GM12878 (cell line): ENCODE measurements at regions not wholly inside any gene's neighbourhood (a gene's known extent, or its start where the extent isn't known, plus 50 kb on each side); places are given as distances from the start of the nearest gene placed in this dataset.

Source experiments
- CHD4 ChIP-seq: fragments of 200-600 bp; sonication (generic); IDR thresholded peaks from 2 replicates; pipeline ENCODE4 v1.6.1; 2016; ENCODE audit warnings: mild to moderate bottlenecking
- GATAD2B ChIP-seq: fragments of 450-650 bp; conservative IDR thresholded peaks from 2 replicates; pipeline ENCODE4 v1.6.1; 2017; ENCODE audit warnings: low read depth, mild to moderate bottlenecking, moderate library complexity
- MLLT1 ChIP-seq: fragments of 450-650 bp; IDR thresholded peaks from 2 replicates; pipeline ENCODE4 v1.6.1; 2016; ENCODE audit warnings: mild to moderate bottlenecking
- MXI1 ChIP-seq: fragments of 150-350 bp; IDR thresholded peaks from 2 replicates; pipeline ENCODE4 v1.6.1; 2011; ENCODE audit warnings: low read depth, mild to moderate bottlenecking, inconsistent platforms, low read length, improper control_type of control experiment
- NFIC ChIP-seq: IDR thresholded peaks from 2 replicates; pipeline ENCODE4 v1.6.1; 2012; ENCODE audit warnings: low read depth, mild to moderate bottlenecking, inconsistent platforms, low read length, moderate library complexity
- RAD21 ChIP-seq: IDR thresholded peaks from 2 replicates; pipeline ENCODE4 v1.6.1; 2011; ENCODE audit warnings: mild to moderate bottlenecking, low read depth, low read length, moderate library complexity; ENCODE audit not compliant: insufficient read depth
- SMAD5 ChIP-seq: IDR thresholded peaks from 2 replicates; pipeline ENCODE4 v1.6.1; 2016; ENCODE audit warnings: antibody characterized with exemption, low read depth
- SMC3 ChIP-seq: IDR thresholded peaks from 2 replicates; pipeline ENCODE4 v1.6.1; 2011; ENCODE audit warnings: low read length, improper control_type of control experiment, borderline replicate concordance
- ZNF687 ChIP-seq: fragments of 450-650 bp; IDR thresholded peaks from 2 replicates; pipeline ENCODE4 v1.6.1; 2017; ENCODE audit warnings: mild to moderate bottlenecking, moderate library complexity
- TF ChIP-seq, protein P1 (sequence below), 3 experiments: IDR thresholded peaks in 2 of 3; conservative IDR thresholded peaks in 1 of 3; 2 replicates each; pipeline ENCODE4 v1.5.1; 2011; ENCODE audit warnings: low read depth in 3 of 3, low read length in 3 of 3, mild to moderate bottlenecking in 3 of 3, control low read depth in 2 of 3, moderate library complexity in 2 of 3, inconsistent platforms in 1 of 3, mixed read lengths in 1 of 3; ENCODE audit not compliant: control insufficient read depth in 2 of 3, insufficient read depth in 1 of 3; ENCODE audit errors: extremely low read depth in 1 of 3
- TF ChIP-seq, protein P2 (sequence below): IDR thresholded peaks from 2 replicates; pipeline ENCODE4 v1.6.1; 2012; ENCODE audit warnings: low read depth, low read length, improper control_type of control experiment

- TF ChIP-seq, protein P1, sequence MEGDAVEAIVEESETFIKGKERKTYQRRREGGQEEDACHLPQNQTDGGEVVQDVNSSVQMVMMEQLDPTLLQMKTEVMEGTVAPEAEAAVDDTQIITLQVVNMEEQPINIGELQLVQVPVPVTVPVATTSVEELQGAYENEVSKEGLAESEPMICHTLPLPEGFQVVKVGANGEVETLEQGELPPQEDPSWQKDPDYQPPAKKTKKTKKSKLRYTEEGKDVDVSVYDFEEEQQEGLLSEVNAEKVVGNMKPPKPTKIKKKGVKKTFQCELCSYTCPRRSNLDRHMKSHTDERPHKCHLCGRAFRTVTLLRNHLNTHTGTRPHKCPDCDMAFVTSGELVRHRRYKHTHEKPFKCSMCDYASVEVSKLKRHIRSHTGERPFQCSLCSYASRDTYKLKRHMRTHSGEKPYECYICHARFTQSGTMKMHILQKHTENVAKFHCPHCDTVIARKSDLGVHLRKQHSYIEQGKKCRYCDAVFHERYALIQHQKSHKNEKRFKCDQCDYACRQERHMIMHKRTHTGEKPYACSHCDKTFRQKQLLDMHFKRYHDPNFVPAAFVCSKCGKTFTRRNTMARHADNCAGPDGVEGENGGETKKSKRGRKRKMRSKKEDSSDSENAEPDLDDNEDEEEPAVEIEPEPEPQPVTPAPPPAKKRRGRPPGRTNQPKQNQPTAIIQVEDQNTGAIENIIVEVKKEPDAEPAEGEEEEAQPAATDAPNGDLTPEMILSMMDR (IDR thresholded peaks at IDR 0.05 in 2 of 3, conservative IDR thresholded peaks at IDR 0.05 in 1 of 3; ENCODE audit: control insufficient read depth in 2 of 3, extremely low read depth in 1 of 3, insufficient read depth in 1 of 3, low read depth in 3 of 3, low read length in 3 of 3), result peak; percentile 39 to 56 (median 52)
- TF ChIP-seq MXI1 (no peak), NFIC (no peak), SMC3 (peak; percentile 40; the same call in 1 of the 2 replicates), ZNF687 (no peak), RAD21 (peak; percentile 64), MLLT1 (no peak), GATAD2B (no peak), SMAD5 (no peak), CHD4 (no peak)
- TF ChIP-seq, protein P2, sequence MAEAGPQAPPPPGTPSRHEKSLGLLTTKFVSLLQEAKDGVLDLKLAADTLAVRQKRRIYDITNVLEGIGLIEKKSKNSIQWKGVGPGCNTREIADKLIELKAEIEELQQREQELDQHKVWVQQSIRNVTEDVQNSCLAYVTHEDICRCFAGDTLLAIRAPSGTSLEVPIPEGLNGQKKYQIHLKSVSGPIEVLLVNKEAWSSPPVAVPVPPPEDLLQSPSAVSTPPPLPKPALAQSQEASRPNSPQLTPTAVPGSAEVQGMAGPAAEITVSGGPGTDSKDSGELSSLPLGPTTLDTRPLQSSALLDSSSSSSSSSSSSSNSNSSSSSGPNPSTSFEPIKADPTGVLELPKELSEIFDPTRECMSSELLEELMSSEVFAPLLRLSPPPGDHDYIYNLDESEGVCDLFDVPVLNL, result no peak
- TF ChIP-seq, all 136 proteins: peak for 3
Measured at GRCh38 chr18:43620936-43621335, 343.6 kb upstream of the SYT4 start (continued).
